RWPE2 (cell line): ENCODE measurements at regions not wholly inside any gene's neighbourhood (a gene's known extent, or its start where the extent isn't known, plus 50 kb on each side); places are given as distances from the start of the nearest gene placed in this dataset.
"Not testable (repeated sequence)": the region's sequence is repeated elsewhere in the genome, so short reads cannot be mapped to it uniquely, and the experiment has no call there.

Experiments
- ATAC-seq: fragments of 200-7000 bp; cut with Tn5 transposase; 3 replicates; pipeline ENCODE4 v1.9.1; 2021; ENCODE audit warnings: low read depth
- DNase-seq: peaks from one replicate; pipeline ENCODE4 v3.0.0-alpha.2; 2020; ENCODE audit warnings: low spot score
- H3K27ac ChIP-seq: fragments of 450-650 bp; 2 replicates; pipeline ENCODE4 v1.5.1; 2017; ENCODE audit warnings: mild to moderate bottlenecking; ENCODE audit not compliant: poor library complexity, severe bottlenecking
- H3K27me3 ChIP-seq: fragments of 250-450 bp; sonication (Bioruptor Pico); 2 replicates; pipeline ENCODE4 v1.5.1; 2021; ENCODE audit warnings: mild to moderate bottlenecking, moderate library complexity; ENCODE audit not compliant: insufficient read depth, poor library complexity, severe bottlenecking
- H3K36me3 ChIP-seq: fragments of 250-450 bp; sonication (Bioruptor Pico); 2 replicates; pipeline ENCODE4 v1.5.1; 2020; ENCODE audit warnings: low read depth, mild to moderate bottlenecking, moderate library complexity
- H3K4me1 ChIP-seq: fragments of 250-450 bp; sonication (Bioruptor Pico); 2 replicates; pipeline ENCODE4 v1.5.1; 2021; ENCODE audit warnings: mild to moderate bottlenecking, moderate library complexity; ENCODE audit not compliant: insufficient read depth, poor library complexity, severe bottlenecking
- H3K4me3 ChIP-seq: fragments of 250-450 bp; sonication (Bioruptor Pico); 2 replicates; pipeline ENCODE4 v1.5.1; 2021; ENCODE audit warnings: mild to moderate bottlenecking, moderate library complexity; ENCODE audit not compliant: severe bottlenecking
- H3K9me3 ChIP-seq: fragments of 250-450 bp; sonication (Bioruptor Pico); 2 replicates; pipeline ENCODE4 v1.5.1; 2021; ENCODE audit warnings: mild to moderate bottlenecking, moderate library complexity; ENCODE audit not compliant: severe bottlenecking

DNA sequence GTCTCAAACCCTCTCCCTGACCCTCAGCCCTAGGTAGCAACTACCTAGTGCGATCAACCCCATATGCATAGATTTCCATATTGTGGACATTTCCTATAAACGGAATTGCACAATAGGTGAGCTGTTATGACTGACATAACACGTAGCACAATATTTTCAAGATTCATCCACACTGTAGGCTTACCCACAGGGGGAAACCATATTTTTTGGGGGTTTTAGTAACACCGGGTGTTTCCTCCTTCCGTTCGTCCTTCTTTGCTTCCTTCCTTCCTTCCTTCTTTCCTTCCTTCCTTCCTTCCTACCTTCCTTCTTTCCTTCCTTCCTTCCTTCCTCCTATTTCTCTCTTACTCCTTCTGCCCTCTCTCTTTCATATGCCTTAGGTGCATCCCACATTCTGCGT is 524.2 kb downstream of the CWH43 start:
- H3K4me1 ChIP-seq, H3K36me3 ChIP-seq, DNase-seq, ATAC-seq, H3K27me3 ChIP-seq, H3K4me3 ChIP-seq, H3K27ac ChIP-seq: not testable (repeated sequence)
- peaks cover 31% of the 10 kb centered on the region for H3K9me3 ChIP-seq

DNA sequence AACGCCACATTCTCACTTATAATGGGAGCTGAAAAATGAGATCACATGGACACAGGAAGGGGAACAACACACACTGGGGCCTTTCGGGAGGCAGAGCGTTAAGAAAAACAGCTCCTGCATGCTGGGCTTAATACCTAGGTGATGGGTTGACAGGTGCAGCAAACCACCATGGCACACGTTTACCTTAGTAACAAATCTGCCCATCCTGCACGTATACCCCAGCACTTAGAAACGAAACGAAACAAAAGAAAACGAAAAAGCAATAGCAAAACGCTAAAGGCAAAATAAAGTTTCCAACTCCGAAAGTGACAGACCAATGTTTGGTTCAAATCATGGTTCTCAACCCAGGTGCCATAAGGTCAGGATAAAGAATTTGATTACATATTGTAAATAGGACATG is 525.3 kb downstream of the CWH43 start:
- not testable (repeated sequence) for H3K4me3 ChIP-seq, H3K27me3 ChIP-seq, DNase-seq, H3K36me3 ChIP-seq, H3K4me1 ChIP-seq, ATAC-seq, H3K27ac ChIP-seq
- H3K9me3 ChIP-seq: peaks cover 31% of the 10 kb centered on the region

DNA sequence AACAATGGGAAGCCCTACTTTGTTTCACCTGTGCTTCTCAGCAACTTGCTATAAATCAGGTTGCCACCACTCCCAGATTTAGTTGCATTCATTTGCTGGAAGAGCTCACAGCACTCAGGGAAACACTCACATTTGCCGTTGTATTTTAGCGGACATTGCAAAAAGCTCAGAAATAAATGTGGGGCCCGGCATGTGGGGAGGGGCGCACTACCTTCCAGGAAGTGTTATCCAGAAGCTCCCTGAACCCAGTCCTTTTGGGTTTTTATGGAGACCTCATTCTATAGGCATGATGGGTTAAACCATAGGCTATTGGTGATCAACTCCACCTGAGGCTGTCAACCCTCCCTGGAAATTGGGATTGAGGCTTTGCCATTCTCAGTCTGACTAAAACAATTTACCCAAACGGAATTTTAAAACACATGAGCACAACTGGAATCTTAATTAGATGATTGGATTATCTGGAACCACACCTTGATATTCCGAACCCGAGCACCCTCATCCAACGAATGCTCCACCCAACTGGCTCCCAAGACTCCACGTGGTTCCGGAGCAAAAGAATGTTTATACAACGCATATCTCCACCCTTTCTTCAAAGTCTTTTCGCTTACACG is 525.9 kb downstream of the CWH43 start:
- ATAC-seq, H3K36me3 ChIP-seq, H3K27ac ChIP-seq, H3K27me3 ChIP-seq, H3K4me1 ChIP-seq, H3K4me3 ChIP-seq: not testable (repeated sequence)
- peak; percentile 76 for DNase-seq
- H3K9me3 ChIP-seq: peaks cover 31% of the 10 kb centered on the region

DNA sequence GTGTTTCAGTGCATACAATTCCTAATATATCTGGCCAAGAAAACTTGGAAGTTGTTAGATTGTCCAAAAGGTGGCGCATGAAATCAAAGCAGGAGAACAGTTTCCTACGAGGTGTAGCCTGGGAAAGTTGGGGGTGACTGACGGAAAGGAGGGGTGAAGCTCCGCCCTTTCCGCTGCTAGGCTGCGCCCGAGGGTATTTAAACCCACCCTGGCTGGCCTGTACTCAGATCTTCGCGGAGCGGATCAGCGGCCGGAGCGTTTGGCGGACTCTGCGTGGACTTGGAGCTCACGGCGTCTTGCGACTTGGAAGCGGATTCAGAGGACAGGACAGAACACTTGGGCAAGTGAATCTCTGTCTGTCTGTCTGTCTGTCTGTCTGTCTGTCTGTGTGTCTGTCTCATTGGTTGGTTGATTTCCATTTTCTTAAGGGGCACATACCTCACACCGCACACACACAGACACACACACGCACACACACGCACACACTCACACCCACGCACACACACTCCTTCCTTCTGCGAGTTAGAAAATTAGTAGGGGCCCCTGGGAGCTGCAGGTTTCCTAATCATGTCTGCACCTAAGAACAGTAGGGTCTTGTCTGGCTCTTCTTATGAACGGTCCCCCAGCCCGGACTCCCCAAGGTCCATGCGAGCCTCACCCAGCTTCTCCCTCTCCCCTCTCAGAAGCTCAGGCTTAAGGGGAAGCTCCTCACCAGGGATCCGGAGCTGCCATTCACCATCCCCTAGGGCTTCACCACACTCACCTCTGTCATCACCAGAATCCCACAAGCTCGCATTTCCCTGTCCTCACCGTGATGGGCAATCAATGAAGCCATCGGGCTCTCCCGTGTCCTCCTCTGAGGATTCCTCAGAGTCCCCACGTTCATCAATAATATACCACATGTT is 526.8 kb downstream of the CWH43 start:
- ATAC-seq, H3K4me3 ChIP-seq, H3K4me1 ChIP-seq, H3K27me3 ChIP-seq, H3K27ac ChIP-seq, H3K36me3 ChIP-seq: not testable (repeated sequence)
- peaks cover 31% of the 10 kb centered on the region for H3K9me3 ChIP-seq
- peak; percentile 92 for DNase-seq

DNA sequence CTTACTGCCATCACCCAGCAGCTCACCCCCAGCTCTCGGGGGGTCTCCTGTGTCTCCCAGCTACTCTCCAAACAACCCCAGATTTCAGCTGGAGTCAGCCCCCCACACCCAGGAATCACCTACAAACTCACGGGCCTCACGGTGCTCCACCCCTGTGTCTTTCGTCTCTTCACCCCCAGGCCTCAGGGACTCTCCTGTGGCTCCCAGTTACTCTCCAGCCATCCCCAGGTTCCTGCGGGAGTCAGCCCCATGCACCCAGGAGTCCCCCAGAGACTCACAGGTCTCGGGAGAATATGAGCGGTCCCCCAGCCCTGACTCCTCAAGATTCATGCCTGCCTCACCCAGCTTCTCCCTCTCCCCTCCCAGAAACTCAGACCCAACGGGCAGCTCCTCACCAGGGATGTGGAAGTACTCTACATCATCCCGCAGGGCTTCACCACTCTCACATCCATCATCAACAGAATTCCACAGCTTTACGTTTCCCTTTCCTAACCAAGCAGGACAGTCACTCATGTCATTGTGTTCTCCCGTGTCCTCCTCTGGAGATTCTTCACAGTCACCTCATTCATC is 527.6 kb downstream of the CWH43 start:
- H3K36me3 ChIP-seq, H3K27ac ChIP-seq, H3K4me3 ChIP-seq, H3K27me3 ChIP-seq, ATAC-seq, H3K4me1 ChIP-seq: not testable (repeated sequence)
- DNase-seq: peak; percentile 87
- peaks cover 31% of the 10 kb centered on the region for H3K9me3 ChIP-seq

DNA sequence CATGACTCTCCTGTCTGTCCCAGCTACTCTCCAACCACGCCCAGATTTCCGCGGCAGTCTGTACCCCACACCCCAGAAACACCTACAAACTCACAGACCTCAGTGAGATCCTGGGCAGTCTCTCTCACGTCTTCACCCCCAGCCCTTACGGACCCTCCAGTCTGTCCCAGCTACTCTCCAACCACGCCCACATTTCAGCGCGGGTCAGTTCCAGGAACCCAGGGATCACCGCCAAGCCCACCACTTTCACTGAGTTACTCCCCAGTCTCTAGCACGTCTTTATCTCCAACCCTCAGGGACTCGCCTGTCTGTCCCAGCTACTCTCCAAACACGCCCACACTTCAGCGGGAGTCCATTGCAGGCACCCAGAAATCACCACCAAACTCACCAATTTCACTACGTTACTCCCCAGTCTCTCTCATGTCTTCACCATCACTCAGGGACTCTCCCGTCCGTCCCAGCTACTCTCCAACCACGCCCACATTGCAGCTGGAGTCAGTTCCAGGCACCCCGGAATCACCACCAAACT is 528.2 kb downstream of the CWH43 start:
- not testable (repeated sequence) for H3K36me3 ChIP-seq, H3K27me3 ChIP-seq, H3K4me3 ChIP-seq, H3K27ac ChIP-seq, H3K4me1 ChIP-seq, ATAC-seq
- H3K9me3 ChIP-seq: peaks cover 31% of the 10 kb centered on the region
- peak; percentile 94 for DNase-seq

DNA sequence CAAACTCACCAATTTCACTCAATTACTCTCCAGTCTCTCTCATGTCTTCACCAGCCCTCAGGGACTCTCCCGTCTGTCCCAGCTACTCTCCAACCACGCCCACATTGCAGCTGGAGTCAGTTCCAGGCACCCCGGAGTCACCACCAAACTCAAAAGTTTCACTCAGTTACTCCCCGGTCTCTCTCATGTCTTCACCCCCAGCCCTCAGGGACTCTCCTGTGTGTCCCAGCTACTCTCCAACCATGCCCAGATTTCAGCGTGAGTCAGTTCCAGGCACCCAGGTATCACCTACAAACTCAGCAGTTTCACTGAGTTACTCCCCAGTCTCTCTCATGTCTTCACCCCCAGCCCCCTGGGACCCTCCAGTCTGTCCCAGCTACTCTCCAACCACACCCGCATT is 528.8 kb downstream of the CWH43 start:
- not testable (repeated sequence) for H3K36me3 ChIP-seq, H3K27me3 ChIP-seq
- H3K9me3 ChIP-seq: peaks cover 31% of the 10 kb centered on the region

DNA sequence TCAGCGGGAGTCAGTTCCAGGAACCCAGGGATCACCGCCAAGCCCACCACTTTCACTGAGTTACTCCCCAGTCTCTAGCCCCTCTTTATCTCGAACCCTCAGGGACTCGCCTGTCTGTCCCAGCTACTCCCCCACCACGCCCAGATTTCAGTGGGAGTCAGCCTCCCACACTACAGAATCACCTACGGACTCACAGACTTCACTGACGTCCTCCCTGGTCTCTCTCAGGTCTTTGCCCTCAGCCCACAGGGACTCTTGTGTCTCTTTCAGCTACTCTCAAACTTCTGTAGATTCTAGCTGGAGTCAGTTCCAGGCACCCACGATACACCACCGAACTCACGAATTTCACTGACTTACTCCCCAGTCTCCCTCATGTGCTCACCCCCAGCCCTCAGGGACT is 529.2 kb downstream of the CWH43 start:
- H3K36me3 ChIP-seq, H3K4me1 ChIP-seq, DNase-seq, ATAC-seq, H3K4me3 ChIP-seq, H3K27ac ChIP-seq, H3K27me3 ChIP-seq: not testable (repeated sequence)
- H3K9me3 ChIP-seq: peaks cover 30% of the 10 kb centered on the region

More for the DNA sequence above, 528.8 kb downstream of the CWH43 start:
- H3K4me3 ChIP-seq, H3K27ac ChIP-seq, H3K4me1 ChIP-seq, ATAC-seq: not testable (repeated sequence)
- DNase-seq: peak; percentile 72

DNA sequence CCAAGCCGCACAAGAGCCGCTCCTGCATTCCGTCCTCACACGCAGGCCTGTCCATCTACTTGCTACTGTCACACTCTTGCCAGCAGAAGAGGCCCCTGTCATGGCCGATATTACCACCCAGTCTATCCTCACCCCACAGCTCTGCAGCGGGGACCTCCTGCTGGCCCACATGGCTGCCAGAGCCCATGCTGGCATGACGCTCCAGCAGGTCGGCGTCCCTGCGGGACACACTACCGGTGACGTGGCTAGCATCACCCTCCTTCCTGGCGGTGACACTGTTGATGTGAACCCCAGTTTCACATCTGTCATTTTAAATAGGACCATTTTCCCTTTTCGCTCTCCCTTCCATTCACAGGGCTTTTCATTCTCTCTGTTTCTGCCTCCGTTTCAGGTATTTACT is 530.0 kb downstream of the CWH43 start:
- not testable (repeated sequence) for H3K27ac ChIP-seq, H3K4me1 ChIP-seq, ATAC-seq, DNase-seq, H3K36me3 ChIP-seq, H3K4me3 ChIP-seq, H3K27me3 ChIP-seq
- peaks cover 26% of the 10 kb centered on the region for H3K9me3 ChIP-seq
